HEK293T (cell line): ENCODE measurements at regions not wholly inside any gene's neighbourhood (a gene's known extent, or its start where the extent isn't known, plus 50 kb on each side); places are given as distances from the start of the nearest gene placed in this dataset.

Experiments
- BHLHE40 ChIP-seq: fragments of 450-650 bp; IDR thresholded peaks from 2 replicates; pipeline ENCODE4 v1.6.1; 2016; ENCODE audit warnings: mild to moderate bottlenecking, moderate library complexity, borderline replicate concordance
- ELF4 ChIP-seq: fragments of 450-650 bp; IDR thresholded peaks from 2 replicates; pipeline ENCODE4 v1.6.1; 2017; ENCODE audit warnings: antibody characterized with exemption
- FOXA1 ChIP-seq: fragments of 450-650 bp; IDR thresholded peaks from 2 replicates; pipeline ENCODE4 v1.6.1; 2016; ENCODE audit warnings: mild to moderate bottlenecking
- FOXK2 ChIP-seq: fragments of 450-650 bp; IDR thresholded peaks from 2 replicates; pipeline ENCODE4 v1.6.1; 2016; ENCODE audit warnings: mild to moderate bottlenecking
- FOXM1 ChIP-seq: fragments of 450-650 bp; IDR thresholded peaks from 2 replicates; pipeline ENCODE4 v1.6.1; 2017; ENCODE audit warnings: mild to moderate bottlenecking, borderline replicate concordance
- L3MBTL2 ChIP-seq: fragments of 450-650 bp; conservative IDR thresholded peaks from 2 replicates; pipeline ENCODE4 v1.6.1; 2016; ENCODE audit warnings: mild to moderate bottlenecking
- SUZ12 ChIP-seq: fragments of 450-650 bp; IDR thresholded peaks from 2 replicates; pipeline ENCODE4 v1.6.1; 2016; ENCODE audit warnings: mild to moderate bottlenecking
- TARDBP ChIP-seq: fragments of 450-650 bp; IDR thresholded peaks from 2 replicates; pipeline ENCODE4 v1.6.1; 2016

DNA sequence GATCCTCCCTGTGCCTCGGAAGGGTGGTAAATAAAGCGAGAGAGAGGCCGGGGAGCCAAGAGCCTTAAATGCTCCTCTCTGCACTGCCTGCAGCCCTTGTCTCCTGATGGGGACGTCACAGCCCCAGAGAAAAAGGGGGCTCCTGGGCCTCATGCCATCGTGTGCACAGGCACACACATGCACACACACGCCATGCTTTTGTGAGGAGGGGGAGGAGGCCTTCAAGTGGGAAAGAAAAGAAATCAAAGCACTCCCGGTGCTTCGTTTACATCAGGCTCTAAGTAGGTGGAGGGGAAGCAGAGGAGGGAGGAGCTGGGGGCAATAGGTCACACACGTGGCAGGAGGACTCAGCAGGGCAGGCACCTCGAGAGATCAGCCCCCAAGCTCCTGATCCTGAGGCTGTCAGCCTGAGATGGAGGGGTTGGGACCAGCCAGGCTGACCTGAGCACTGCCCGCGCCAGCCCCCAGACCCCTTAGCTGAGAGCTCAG lies 68.2 kb upstream of the NECTIN1 start:
- TF ChIP-seq ELF4 (no peak), SUZ12 (no peak), FOXA1 (no peak), FOXM1 (no peak), BHLHE40 (no peak), FOXK2 (no peak), L3MBTL2 (no peak), TARDBP (no peak)
